C1 segment of cervical spinal cord (tissue), 14 donors: ENCODE measurements at regions not wholly inside any gene's neighbourhood (a gene's known extent, or its start where the extent isn't known, plus 50 kb on each side); places are given as distances from the start of the nearest gene placed in this dataset.
"Not testable (repeated sequence)": the region's sequence is repeated elsewhere in the genome, so short reads cannot be mapped to it uniquely, and the experiment has no call there.

Experiments
- DNase-seq, 14 donors: peaks; one replicate each; lab custom pipeline; 2025; lab: John Stamatoyannopoulos, UW

- not testable (repeated sequence) for DNase-seq
These were observed 116.1 kb upstream of the GJE1 start for GRCh38 chr6:142016666-142017065.

- not testable (repeated sequence) for DNase-seq
These were observed 117.3 kb upstream of the GJE1 start for GRCh38 chr6:142015463-142015862.

GRCh38 chr6:142015011-142015410, 117.7 kb upstream of the GJE1 start:
- no peak for DNase-seq

- no peak for DNase-seq
These were observed 118.2 kb upstream of the GJE1 start for GRCh38 chr6:142014515-142014914.

- no peak for DNase-seq
These were observed 118.7 kb upstream of the GJE1 start for GRCh38 chr6:142013875-142014495.

- no peak for DNase-seq
These were observed 119.4 kb upstream of the GJE1 start for GRCh38 chr6:142013287-142013686.

GRCh38 chr6:142011775-142012174, 121.0 kb upstream of the GJE1 start:
- no peak for DNase-seq

GRCh38 chr6:142011156-142011555, 121.6 kb upstream of the GJE1 start:
- DNase-seq, result no peak

- DNase-seq, result no peak
These were observed 123.1 kb upstream of the GJE1 start for GRCh38 chr6:142009647-142010046.

- no peak for DNase-seq
These were observed 123.9 kb upstream of the GJE1 start for GRCh38 chr6:142008781-142009180.

- DNase-seq, result no peak
These were observed 124.5 kb upstream of the GJE1 start for GRCh38 chr6:142008016-142008735.

- DNase-seq, result no peak
These were observed 127.7 kb upstream of the GJE1 start for GRCh38 chr6:142005021-142005420.

GRCh38 chr6:142002825-142003405, 129.8 kb upstream of the GJE1 start:
- DNase-seq, result no peak

- DNase-seq, result no peak
These were observed 135.9 kb upstream of the GJE1 start for GRCh38 chr6:141996823-141997222.

- DNase-seq, result no peak
These were observed 140.6 kb upstream of the GJE1 start for GRCh38 chr6:141992109-141992508.

GRCh38 chr6:141990840-141991239, 141.9 kb upstream of the GJE1 start:
- no peak for DNase-seq

- no peak for DNase-seq
These were observed 143.1 kb upstream of the GJE1 start for GRCh38 chr6:141989706-141989959.

- no peak for DNase-seq
These were observed 143.6 kb upstream of the GJE1 start for GRCh38 chr6:141988954-141989705.

GRCh38 chr6:141988327-141988726, 144.4 kb upstream of the GJE1 start:
- no peak for DNase-seq

GRCh38 chr6:141986457-141986856, 146.3 kb upstream of the GJE1 start:
- no peak for DNase-seq

GRCh38 chr6:141981190-141981589, 151.5 kb upstream of the GJE1 start:
- no peak for DNase-seq

GRCh38 chr6:141977782-141978181, 154.9 kb upstream of the GJE1 start:
- DNase-seq, result no peak

GRCh38 chr6:141976994-141977393, 155.7 kb upstream of the GJE1 start:
- DNase-seq, result no peak
